M059J (cell line): ENCODE measurements at regions not wholly inside any gene's neighbourhood (a gene's known extent, or its start where the extent isn't known, plus 50 kb on each side); places are given as distances from the start of the nearest gene placed in this dataset.

Experiments
- DNase-seq: peaks from one replicate; pipeline ENCODE4 v3.0.0-alpha.2; 2012; ENCODE audit warnings: low read depth

DNA sequence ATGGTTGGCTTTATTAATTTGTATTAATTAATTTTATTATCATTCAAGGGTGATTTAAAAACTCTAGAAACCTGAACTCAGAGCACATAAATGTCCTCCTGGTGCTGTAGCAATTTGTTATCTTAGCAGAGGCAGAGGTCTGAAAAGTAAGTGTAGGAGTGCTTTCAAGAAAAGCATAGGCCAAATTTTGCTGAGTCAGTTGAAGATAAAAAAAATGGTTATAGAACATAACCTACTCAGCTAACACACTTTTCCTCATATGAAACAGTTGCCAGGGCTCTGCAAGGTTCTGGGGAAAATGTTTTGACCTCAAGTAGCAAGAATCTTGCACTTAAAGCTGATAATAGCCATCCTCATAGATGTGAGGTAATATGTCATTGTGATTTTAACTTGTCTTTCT is 53.5 kb upstream of the CHODL start:
- DNase-seq = no peak

DNA sequence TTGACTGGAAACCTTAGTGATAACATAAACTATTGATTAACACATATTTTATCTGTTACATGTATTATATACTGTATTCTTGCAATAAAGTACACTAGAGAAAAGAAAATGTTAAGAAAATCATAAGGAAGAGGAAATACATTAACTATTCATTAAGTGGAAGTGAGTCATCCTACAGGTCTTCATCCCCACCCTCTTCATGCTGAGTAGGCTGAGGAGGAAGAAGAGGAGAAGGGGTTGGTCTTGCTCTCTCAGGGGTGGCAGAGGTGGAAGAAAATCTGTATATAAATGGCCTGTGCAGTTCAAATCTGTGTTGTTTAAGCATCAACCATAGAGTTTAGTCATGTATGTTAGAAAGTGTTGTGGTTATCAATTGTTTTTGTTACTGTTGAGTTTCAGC is 66.1 kb upstream of the CHODL start:
- DNase-seq = no peak

DNA sequence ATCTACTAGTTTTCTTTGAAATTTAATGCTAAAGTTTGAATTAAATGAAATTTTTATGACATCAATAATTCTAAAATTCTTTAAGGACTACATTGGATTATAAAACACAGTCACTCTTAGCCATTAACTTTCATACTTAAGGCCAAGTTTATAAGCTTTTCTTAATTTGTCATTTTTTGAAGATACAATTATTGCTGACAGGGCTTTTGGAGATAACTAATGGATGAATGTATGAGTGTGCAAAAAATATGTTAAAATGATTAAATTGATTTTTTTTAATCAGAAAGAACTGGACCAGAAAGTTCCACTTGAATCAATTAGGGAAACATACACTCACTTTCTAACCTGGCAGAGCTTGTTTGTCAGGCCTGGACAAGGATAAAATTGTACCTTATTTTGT is 70.3 kb upstream of the CHODL start:
- no peak for DNase-seq

DNA sequence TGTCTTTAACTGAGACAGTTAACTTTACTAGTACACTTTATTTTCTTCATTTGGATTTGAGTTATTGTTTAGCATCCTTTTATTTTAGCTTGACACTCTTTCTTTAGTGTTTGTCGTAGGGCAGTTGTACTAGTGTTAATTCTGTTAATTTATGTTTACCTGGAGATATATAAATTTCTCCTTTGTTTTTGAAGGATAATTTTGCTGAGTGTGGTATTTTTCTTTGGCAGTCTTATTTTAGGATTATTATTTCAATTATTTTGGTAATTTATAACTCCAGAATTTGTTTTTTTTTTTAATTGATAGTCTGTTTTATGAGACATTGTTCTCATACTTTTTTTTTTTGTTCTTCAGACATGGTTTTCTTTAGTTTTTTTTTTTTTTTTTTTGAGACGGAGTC is 73.8 kb upstream of the CHODL start:
- no peak for DNase-seq

DNA sequence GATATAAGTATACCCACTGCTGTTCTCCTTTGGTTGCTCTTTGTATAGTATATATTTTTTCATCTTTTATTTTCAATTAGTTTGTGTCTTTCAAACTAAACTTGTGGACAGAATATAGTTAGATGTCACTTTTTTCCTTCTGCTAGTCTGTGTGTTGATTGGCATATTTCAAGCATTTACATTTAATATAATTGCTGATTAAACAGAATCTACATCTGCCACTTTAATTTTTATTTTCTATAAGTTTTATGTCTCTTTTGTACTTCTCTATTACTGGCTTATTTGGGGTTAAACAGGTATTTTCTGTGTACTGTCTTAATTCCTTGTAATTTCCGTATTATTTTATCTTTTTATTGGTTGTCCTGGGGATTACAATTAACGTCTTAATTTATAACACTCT is 74.4 kb upstream of the CHODL start:
- DNase-seq = no peak

DNA sequence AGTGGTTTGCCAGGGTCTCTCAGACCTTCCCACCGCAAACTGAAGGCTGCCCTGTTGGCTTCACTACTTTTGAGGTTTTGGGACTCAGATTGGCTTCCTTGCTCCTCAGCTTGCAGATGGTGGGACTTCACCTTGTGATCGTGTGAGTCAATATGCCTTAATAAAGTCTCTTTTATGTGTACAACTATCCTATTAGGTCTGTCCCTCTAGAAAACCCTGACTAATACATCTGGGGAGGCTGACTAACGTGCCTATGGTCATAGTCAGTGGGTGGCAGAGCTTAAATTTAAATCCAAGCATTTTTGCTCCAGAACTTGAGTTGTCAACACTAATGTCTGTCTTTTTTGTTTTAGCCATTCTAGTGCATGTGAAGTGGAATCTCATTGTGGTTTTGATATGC is 76.5 kb upstream of the CHODL start:
- no peak for DNase-seq

DNA sequence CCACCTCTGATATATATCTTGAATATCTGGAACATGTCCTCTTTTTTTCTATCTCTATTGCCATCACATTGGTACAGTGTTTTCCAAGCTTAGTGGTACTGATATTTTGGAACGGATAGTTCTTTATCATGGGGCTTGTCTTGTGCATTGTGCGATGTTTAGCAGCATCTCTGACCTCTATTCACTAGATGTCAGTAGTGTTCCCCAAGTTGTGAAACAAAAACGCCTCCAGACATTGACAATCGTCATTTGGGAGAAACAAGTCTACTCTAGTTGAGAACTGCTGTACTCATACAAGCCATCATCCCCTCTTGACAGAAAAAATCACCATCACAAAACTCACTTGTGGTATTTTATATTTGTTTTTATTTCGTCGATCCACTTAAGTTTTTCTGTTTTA is 79.7 kb upstream of the CHODL start:
- no peak for DNase-seq

DNA sequence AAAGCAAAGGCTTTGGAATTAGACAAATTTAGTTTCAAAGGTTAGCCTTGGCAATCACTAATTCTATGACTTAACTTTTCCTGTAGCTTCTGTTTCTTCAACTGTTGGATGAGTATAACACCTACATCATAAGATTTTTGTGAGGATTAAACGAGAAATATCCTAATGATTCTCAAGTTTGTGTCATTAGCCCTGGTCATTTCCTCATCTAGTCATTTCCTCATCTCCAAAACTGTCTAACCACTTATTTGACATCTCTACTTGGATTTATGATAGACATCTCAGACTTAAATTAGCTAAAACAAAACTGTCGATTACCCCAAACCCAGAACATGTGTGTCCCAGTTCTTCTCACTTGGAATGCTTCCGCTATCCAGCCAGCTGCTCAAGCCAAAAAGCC is 80.2 kb upstream of the CHODL start:
- no peak for DNase-seq

DNA sequence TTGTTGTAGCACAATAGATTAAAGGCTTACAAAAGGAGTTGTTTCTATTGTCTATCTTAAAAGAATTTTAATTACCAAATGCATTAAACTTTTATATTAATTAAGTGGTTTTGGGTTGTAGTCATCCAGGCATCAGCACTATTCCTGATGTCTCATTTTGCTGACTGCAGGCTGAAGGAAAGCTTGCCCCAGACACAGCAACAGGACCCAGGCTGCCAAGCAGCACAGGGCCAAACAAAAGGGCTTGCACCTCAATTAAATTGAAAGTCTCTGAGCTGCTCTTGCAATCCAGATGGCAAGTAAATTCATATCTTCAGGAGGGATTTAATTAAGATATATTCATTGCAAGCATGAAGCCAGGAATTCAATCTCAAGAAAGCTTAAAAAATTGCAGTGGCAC is 80.7 kb upstream of the CHODL start:
- DNase-seq = no peak

DNA sequence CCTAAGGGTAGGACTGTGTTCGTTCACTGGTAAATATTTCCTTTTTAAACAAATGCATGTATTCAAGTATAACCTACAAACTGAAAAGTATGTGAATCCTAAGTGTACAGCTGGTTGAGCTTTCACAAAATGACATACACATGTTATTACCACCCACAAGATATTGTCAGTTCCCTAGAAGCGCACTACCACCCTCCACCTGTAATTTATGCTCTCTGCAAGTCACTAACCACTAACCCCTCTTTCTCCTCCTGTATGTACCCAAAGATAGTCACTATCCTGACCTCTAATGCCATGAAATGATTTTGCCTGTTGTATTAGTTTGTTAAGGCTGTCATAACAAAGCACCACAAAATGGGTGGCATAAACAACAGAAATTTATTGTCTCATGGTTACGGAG is 82.8 kb upstream of the CHODL start:
- DNase-seq = no peak

DNA sequence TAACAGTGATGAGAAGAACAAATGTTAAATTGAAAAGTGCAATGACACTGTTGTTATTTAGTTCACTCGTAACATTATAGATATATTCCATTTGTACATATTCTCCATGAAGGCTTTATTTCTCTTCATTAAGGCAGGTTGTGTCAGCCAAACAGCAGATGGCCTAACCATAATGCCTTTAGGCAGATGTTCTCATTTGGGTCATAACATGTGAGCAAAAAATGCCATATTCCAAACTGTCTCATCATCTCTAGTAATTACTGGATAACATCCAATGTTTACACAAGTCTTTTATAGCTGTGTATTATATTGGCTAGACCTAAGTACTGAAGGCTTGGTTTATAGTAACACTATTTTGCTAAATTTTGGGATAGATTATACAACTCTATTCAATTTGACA is 87.2 kb upstream of the CHODL start:
- DNase-seq = no peak

DNA sequence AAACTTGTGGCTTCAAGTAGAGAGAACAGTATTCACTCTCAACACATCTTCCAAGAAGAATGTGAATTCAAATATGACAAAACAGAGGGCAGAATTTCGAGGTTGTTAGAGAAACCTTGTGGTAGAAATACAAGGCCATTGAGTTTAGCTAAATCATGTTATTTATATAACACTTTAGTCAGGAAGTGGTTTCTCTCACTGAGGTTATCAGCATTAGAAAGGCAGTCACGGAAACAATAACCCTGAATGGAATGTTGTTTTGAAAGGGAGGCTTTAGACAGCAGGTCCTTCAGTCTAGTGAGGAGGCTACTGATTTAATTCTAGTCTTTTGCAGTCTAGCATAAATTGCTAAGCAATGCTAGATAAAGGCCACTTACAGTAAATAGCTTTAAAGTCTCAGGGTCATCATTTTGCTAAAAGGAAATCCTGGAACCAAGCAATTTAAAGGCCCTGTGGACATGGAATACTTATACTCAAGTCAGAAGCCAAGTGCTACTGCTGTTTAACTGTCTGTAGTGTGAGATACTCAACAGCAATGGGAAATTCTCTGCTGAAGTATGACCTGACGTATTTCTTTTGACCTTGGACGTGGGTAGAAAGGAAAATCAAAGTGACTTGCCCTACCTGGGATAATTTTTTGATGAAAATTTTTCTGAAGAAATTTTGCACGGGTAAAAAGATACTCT is 89.0 kb upstream of the CHODL start:
- DNase-seq = peak; percentile 7

DNA sequence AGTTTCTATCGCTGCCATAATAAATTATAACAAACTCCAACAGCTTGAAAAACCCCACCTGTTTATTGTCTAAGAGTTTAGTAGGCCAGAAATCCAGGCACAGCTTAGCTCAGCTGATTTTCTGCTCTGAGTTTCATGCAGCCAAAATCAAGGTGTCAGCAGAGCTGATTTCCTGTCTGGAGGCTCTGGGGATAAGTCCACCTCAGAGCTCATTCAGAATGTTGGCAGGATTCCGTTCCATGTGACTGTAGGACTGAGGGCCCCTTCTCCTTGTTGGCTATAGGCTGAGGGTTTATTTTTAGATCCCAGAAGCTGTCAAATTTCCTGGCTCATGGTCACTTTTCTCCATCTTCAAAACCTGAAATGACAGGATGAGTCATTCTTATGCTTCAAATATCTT is 91.6 kb upstream of the CHODL start:
- no peak for DNase-seq

DNA sequence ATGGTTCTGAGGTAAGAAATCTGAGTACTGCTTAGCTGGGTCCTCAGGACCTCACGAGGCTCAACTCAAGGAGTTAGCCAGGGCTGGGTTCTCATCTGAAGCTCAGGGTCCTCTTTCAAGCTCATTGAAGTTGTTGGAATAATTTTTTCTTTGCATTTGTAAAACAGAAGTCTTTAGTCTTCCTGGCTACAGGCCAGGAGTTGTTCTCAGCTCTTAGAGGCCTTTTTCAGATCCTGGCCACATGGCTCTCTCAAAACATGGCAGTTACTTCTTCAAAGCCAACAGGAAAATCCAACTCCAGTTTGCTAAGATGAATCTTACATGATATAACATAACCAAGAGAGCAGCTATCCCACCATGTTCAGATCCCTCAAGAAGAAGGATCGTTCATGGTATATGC is 92.3 kb upstream of the CHODL start:
- DNase-seq = no peak

DNA sequence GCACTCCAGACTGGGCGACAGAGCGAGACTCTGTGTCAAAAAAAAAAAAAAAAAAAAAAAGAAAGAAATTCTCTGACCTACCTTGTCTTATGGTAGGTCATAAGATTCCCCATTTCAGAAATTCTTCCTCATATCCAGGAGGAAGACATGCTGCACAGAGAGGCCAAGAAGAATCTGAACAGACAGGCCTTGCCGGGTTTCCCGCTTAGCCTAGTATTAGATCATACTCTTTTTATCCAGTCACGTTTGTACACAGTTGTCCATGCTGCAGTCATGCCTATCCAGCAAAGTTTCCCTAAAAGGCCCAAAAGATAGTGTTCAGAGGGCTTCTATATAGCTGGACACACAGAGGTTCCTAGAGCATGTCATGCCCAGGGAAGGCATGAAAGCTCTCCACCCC is 93.6 kb upstream of the CHODL start:
- DNase-seq = no peak

DNA sequence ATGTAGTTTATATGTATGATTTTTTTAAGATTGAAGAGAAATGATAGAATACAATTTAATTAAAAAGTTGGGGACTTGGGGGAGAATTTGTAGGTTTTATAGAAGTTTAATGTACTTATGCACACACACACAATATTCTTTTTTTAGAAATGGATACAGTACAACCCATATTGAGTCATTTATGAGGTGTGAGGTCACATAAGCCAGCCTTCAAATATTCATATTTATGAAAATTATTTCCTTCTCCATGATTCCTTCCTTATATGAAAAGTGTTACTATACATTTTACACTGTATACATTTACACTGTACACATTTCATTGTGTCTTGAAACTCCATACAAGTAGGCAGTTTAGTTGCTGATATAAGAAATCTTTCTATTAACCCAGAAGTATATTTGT is 96.2 kb upstream of the CHODL start:
- no peak for DNase-seq

DNA sequence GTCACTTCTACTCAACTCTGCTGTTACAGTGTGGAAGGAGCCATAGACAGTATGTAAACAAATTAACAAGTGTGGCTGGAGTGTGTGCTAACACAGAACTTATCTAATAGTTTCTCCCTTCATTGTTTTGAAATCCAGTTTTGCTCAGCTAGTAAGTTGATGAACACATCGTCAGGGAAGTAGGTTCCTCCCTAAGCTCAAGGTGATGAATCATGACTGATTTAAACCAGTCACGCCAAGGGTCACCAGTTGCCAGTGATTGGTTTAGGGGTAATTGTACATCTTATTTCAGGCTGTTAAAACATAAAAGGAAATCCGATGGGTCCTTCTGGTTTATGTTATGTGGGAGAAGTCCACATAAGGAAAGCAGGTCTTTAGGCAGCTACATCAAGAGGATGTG is 97.0 kb upstream of the CHODL start:
- no peak for DNase-seq

DNA sequence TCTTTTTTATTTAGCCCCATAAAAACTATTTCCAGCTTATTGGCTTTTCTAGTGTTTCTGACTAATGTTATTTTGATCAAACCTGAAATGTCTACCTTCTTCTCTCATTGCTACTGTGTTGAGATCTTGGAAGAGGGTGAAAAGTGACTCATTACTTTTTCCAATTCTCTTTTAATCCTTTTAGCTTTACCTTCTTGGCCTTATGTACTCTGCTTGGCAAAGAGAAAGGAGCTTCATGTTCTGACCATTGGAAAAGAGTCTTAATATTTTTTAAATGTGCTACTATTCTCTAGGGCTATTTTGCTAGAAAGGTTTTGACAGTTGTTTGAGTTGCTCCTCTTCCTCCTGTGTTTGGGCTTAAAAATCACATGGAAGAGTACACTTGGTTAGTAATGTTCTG is 97.8 kb upstream of the CHODL start:
- DNase-seq = no peak

DNA sequence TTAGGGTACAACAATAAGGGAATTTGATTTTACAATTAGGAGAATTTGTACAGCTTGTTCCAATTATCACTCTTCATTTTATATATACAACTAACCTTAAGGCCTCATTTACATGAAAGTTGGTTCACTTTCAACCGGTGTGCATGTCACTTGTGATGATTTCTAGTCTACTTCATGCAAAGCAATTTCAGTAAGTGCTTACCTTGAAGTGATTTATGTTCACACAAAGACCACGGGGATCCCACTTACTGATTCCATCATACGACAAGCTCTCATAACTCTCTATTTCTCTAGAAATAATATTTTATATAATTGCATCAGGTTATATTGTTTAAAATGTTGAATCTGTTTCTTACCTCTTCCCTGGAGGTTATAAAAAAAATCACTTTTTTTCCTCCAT is 100.3 kb upstream of the CHODL start:
- DNase-seq = no peak

DNA sequence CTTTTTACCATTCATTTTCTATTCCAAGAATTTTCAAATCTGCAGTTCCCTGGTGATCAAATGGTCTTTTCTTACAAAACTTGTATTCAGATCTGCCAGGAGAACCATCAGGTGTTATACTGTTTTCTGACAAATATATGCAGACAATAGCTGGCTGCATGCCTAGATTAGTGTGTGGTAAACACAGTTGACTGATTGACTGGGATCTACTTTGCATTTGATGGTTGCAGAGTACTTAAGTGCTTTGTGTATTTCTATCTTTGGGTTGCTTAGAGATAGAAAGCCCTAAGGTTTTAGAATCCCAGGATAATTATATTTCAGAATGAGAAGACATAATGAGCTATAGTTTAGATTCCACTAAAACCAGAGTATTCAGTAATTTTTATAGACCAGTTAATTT is 102.0 kb upstream of the CHODL start:
- no peak for DNase-seq

DNA sequence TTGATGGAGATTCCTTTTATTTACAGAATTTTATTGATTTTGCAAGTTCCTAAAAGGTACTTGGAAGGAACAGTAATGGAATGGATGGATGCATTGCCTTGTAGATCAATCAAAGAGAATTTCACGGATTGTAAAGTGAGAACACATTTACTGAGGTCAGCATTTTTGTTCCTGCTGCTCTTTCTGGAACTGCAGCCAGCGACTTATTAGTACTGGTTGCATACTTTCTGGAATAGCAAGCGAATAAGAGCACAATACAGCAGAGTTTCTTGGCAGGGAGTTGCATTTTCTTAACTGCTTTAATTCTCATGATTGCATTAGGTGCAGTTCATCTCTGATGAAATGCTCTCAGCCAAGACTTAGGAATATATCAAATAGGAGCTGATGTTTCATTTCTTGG is 106.1 kb upstream of the CHODL start:
- no peak for DNase-seq

DNA sequence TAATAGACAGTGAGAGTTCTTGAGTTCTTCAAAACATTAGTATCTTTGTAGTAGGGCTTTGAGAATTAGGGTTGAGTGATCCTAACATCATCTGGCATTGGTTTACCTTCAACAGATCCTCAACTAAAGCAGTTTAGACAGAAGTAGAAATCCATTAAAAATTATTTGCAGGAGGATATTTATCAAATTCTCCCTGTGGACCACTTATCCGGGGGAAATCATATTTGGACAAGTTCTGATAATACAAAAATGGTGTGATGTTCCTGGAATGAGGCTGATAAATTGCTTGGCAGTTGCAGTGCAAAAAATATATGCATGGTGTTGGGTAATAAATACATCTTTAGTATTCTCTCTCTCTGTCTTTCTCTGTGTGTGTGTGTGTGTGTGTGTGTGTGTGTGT is 115.1 kb upstream of the CHODL start:
- DNase-seq = no peak

DNA sequence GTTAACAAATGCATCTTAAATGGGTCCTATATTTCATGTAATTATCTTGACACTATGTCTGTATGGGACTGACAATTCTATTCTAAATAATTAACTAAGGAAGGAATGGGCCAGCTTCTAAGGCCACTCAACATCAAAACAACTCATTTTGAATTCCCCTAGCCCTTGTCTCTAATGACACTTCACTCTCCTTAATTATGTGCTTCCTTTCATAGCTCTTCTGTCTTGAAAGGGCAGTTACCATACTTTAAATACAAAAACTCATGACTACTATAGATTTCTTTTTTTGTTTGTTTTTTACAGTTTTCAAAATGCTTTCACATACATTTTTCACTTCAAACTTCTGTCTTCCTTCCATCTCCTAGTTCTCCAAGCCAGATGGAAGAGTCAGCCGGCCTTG is 126.1 kb upstream of the CHODL start:
- DNase-seq = no peak

DNA sequence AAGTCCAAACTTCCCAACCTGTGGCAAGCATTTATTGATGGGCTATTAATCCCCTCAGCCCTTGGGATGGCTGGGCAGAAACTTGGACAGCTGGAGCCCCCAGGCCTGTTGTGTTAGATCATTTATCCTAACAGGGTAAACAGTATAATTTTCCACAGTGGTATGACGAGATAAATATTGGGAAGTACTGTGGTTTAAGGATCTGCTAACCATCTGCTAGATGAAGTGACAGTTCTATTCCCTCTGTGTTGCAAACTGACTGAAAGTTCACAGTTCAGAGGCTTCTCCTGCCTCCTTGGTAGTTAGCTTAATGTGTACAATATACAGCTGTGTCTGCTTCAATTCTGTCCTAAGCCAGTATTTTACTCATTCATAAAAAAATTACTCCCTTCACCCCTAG is 127.5 kb upstream of the CHODL start:
- no peak for DNase-seq

DNA sequence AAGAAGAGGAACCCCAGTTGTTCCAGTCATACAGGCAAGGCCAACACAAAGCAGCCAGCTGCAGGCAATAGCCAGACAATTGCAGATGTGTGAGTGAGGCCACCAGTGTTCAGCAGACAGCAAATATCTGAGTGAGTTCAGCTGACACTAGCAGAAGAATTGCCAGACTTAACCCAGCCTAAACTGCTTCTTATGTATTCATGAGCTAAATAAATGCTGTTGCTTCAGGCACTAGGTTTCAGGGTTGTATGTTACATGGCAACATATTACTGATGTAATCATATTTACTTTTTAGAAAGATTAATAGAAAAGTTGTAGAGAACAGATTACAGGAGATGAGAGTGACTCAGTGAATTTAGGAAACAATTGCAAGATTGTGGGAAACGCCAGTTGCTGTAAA is 129.8 kb upstream of the CHODL start:
- DNase-seq = no peak
